Gastrocnemius medialis (tissue), 4 donors: ENCODE measurements at regions not wholly inside any gene's neighbourhood (a gene's known extent, or its start where the extent isn't known, plus 50 kb on each side); places are given as distances from the start of the nearest gene placed in this dataset.

Experiments
- ATAC-seq, 2 donors: fragments of 150-250 bp; one replicate each; pipeline ENCODE4 v1.9.1; 2016
- DNase-seq, 2 donors: peaks; one replicate each; pipeline ENCODE4 v3.0.0-alpha.2; 2019
- H3K27ac ChIP-seq, 4 donors: fragments of 200-600 bp; sonication (generic); 1 replicate in 1 of 4; 2 replicates in 3 of 4; pipeline ENCODE4 v1.5.1; 2016 to 2018; ENCODE audit warnings: mild to moderate bottlenecking in 2 of 4, moderate library complexity in 1 of 4
- H3K27me3 ChIP-seq, 3 donors: fragments of 200-600 bp; sonication (generic) in 2 of 3; 1 replicate in 1 of 3; 2 replicates in 2 of 3; pipeline versions ENCODE4 v1.5.1 to v1.6.0; 2016 to 2019; ENCODE audit warnings: mild to moderate bottlenecking in 1 of 3, moderate library complexity in 1 of 3
- H3K36me3 ChIP-seq, 2 donors: fragments of 200-600 bp; sonication (generic) in 1 of 2; one replicate each; pipeline ENCODE4 v1.5.1; 2017 to 2018
- H3K4me1 ChIP-seq, 2 donors: fragments of 200-600 bp; sonication (generic) in 1 of 2; one replicate each; pipeline ENCODE4 v1.5.1; 2016 to 2017; ENCODE audit warnings: mild to moderate bottlenecking in 2 of 2
- H3K4me3 ChIP-seq, 4 donors: fragments of 200-600 bp; sonication (generic) in 3 of 4; 1 replicate in 1 of 4; 2 replicates in 3 of 4; pipeline ENCODE4 v1.5.1; 2016 to 2019; ENCODE audit warnings: mild to moderate bottlenecking in 2 of 4
- H3K9me3 ChIP-seq, 3 donors: fragments of 200-600 bp; sonication (generic) in 2 of 3; 1 replicate in 1 of 3; 2 replicates in 2 of 3; pipeline ENCODE4 v1.5.1; 2016 to 2019
- POLR2A ChIP-seq, 2 donors: fragments of 450-650 bp; IDR thresholded peaks; one replicate each; pipeline ENCODE4 v1.6.1; 2017; ENCODE audit warnings: antibody characterized with exemption in 2 of 2, mild to moderate bottlenecking in 2 of 2, moderate library complexity in 2 of 2
- in situ Hi-C, 4 donors: fragments of 200-750 bp; cut with MboI; loops; one replicate each; pipeline versions ENCODE4 v1.15.0 to v1.8.0; 2017; ENCODE audit warnings: low sequenced_read_pairs in 4 of 4
- intact Hi-C: fragments of 100-400 bp; cut with DNase I; formaldehyde crosslinking; loops from one replicate; pipeline ENCODE4 v1.15.1; 2023; ENCODE audit warnings: low total_unique reads
- TF ChIP-seq, protein P1 (sequence below), 5 experiments: fragments of 450-650 bp in 3 of 5; fragments of 200-600 bp in 2 of 5; sonication (generic) in 2 of 5; IDR thresholded peaks in 4 of 5; conservative IDR thresholded peaks in 1 of 5; 1 replicate in 4 of 5; 2 replicates in 1 of 5; pipeline ENCODE4 v1.5.1; 2016 to 2019; ENCODE audit warnings: antibody characterized with exemption in 5 of 5, mild to moderate bottlenecking in 3 of 5, moderate library complexity in 3 of 5

GRCh38 chr17:83181991-83182619, 102.7 kb downstream of the METRNL start:
- ATAC-seq (no peak), DNase-seq (no peak)
- no peak overlapping the region for H3K4me3 ChIP-seq
- H3K4me1 ChIP-seq = no peaks in the 10 kb centered on the region
- in situ Hi-C loops (no loop called here), intact Hi-C loops (no loop called here)
- no peak overlapping the region for H3K27ac ChIP-seq
- H3K9me3 ChIP-seq = no peaks in the 10 kb centered on the region
- TF ChIP-seq POLR2A (IDR thresholded peaks at IDR 0.05) = no peak
- TF ChIP-seq, protein P1, sequence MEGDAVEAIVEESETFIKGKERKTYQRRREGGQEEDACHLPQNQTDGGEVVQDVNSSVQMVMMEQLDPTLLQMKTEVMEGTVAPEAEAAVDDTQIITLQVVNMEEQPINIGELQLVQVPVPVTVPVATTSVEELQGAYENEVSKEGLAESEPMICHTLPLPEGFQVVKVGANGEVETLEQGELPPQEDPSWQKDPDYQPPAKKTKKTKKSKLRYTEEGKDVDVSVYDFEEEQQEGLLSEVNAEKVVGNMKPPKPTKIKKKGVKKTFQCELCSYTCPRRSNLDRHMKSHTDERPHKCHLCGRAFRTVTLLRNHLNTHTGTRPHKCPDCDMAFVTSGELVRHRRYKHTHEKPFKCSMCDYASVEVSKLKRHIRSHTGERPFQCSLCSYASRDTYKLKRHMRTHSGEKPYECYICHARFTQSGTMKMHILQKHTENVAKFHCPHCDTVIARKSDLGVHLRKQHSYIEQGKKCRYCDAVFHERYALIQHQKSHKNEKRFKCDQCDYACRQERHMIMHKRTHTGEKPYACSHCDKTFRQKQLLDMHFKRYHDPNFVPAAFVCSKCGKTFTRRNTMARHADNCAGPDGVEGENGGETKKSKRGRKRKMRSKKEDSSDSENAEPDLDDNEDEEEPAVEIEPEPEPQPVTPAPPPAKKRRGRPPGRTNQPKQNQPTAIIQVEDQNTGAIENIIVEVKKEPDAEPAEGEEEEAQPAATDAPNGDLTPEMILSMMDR (IDR thresholded peaks at IDR 0.05 in 4 of 5, conservative IDR thresholded peaks at IDR 0.05 in 1 of 5) = no peak
- no peaks in the 10 kb centered on the region for H3K36me3 ChIP-seq
- peaks cover 0 to 3% (median 0%) of the 10 kb centered on the region in 3 donors for H3K27me3 ChIP-seq

DNA sequence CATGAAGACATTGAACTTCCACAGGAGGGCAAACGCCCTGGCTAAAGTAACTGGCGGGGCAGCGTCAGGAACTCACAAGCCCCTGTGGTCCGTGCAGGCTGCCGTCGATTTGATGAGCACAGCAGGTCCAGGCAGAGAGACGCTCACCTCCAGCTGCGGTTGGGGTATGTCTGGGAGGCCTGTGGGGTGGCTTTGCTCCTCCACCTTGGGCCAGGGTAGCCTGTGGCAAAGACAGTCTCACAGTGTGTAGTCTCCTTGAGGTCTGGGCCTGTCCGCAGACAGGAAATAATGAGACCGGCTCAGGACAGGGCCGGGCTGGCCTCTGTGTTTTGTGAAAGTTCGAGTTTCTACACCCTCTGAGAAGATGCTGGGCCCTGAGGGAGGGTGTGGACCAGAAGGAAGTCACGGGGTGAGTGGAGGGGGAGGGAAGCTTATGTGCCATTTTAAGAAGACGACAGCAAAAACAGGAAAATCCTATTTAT, 103.3 kb downstream of the METRNL start:
- no peak overlapping the region for H3K27ac ChIP-seq
- intact Hi-C loops (no loop called here), in situ Hi-C loops (no loop called here)
- H3K4me3 ChIP-seq = no peak overlapping the region
- H3K36me3 ChIP-seq = no peaks in the 10 kb centered on the region
- DNase-seq (peak; percentile 48 to 52), ATAC-seq (peak; percentile 33 to 38)
- TF ChIP-seq POLR2A (IDR thresholded peaks at IDR 0.05) = peak in 1 of 2 donors; percentile 13
- TF ChIP-seq, protein P1 (IDR thresholded peaks at IDR 0.05 in 4 of 5, conservative IDR thresholded peaks at IDR 0.05 in 1 of 5) = no peak
- peaks cover 0 to 3% (median 0%) of the 10 kb centered on the region in 3 donors for H3K27me3 ChIP-seq
- H3K4me1 ChIP-seq = no peaks in the 10 kb centered on the region
- H3K9me3 ChIP-seq = no peaks in the 10 kb centered on the region

GRCh38 chr17:83183145-83183948, 103.9 kb downstream of the METRNL start:
- in situ Hi-C loops (no loop called here), intact Hi-C loops (no loop called here)
- H3K27me3 ChIP-seq = peaks cover 0 to 3% (median 0%) of the 10 kb centered on the region in 3 donors
- ATAC-seq = no peak
- no peaks in the 10 kb centered on the region for H3K36me3 ChIP-seq
- H3K4me3 ChIP-seq = no peak overlapping the region
- no peaks in the 10 kb centered on the region for H3K4me1 ChIP-seq
- no peak overlapping the region for H3K27ac ChIP-seq
- no peak for DNase-seq
- TF ChIP-seq, protein P1 (IDR thresholded peaks at IDR 0.05 in 4 of 5, conservative IDR thresholded peaks at IDR 0.05 in 1 of 5) = no peak
- TF ChIP-seq POLR2A (IDR thresholded peaks at IDR 0.05) = no peak
- peaks cover 0 to 6% (median 0%) of the 10 kb centered on the region in 3 donors for H3K9me3 ChIP-seq

DNA sequence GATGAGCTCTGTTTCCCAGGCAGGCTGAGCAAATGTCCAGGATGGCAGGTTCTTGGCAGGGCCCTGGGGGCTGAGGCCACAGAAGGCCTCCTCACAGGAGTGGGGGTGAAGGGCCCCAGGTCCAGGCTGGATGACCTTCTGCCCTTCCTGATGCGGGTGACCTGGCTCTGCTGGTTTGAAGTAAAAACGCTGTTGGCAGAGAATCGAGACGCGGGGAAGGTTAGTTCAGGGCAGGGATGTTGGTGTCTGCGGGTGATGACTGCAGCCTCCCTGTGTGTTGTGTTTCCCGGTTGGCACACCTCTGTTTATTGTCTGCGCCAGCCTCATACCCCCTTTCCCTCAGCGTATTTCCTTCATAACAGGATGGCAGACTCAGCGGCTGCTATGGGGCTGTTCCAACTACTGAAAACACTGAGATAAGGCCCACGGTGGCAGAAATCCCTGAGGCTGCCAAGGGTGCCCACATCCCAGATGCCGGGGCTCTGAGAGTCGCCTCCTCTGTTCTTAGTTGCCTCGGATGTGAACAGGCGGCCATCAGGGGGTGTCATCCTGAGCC, 104.6 kb downstream of the METRNL start:
- Histone ChIP-seq H3K4me1 (no peaks in the 10 kb centered on the region), H3K9me3 (peaks cover 0 to 8% (median 0%) of the 10 kb centered on the region in 3 donors), H3K27me3 (peaks cover 0 to 3% (median 0%) of the 10 kb centered on the region in 3 donors), H3K27ac (no peak overlapping the region), H3K4me3 (no peak overlapping the region), H3K36me3 (no peaks in the 10 kb centered on the region)
- in situ Hi-C loops (no loop called here), intact Hi-C loops (no loop called here)
- TF ChIP-seq, protein P1 (IDR thresholded peaks at IDR 0.05 in 4 of 5, conservative IDR thresholded peaks at IDR 0.05 in 1 of 5) = no peak
- TF ChIP-seq POLR2A (IDR thresholded peaks at IDR 0.05) = no peak
- no peak for DNase-seq
- no peak for ATAC-seq
